Omental fat pad (tissue), 3 donors: ENCODE measurements at regions not wholly inside any gene's neighbourhood (a gene's known extent, or its start where the extent isn't known, plus 50 kb on each side); places are given as distances from the start of the nearest gene placed in this dataset.

Source experiments
- ATAC-seq: fragments of 150-250 bp; one replicate; pipeline ENCODE4 v1.9.1; 2016; ENCODE audit warnings: mild to moderate bottlenecking, moderate library complexity; ENCODE audit not compliant: low FRiP score
- DNase-seq: peaks from one replicate; pipeline ENCODE4 v3.0.0-alpha.2; 2019; ENCODE audit warnings: low spot score
- CTCF ChIP-seq, 3 donors: fragments of 450-650 bp; IDR thresholded peaks; one replicate each; pipeline ENCODE4 v1.5.1; 2016 to 2017; ENCODE audit warnings: antibody characterized with exemption in 3 of 3, mild to moderate bottlenecking in 3 of 3, moderate library complexity in 2 of 3

GRCh38 chr2:49294225-49294624, 139.9 kb upstream of the FSHR start:
- no peak for TF ChIP-seq CTCF (IDR thresholded peaks at IDR 0.05)
- DNase-seq = no peak
- ATAC-seq = no peak

GRCh38 chr2:49291619-49292018, 137.3 kb upstream of the FSHR start:
- TF ChIP-seq CTCF (IDR thresholded peaks at IDR 0.05) = no peak
- ATAC-seq = no peak

GRCh38 chr2:49289711-49290110, 135.4 kb upstream of the FSHR start:
- ATAC-seq = no peak
- no peak for DNase-seq
- TF ChIP-seq CTCF (IDR thresholded peaks at IDR 0.05) = no peak

More at GRCh38 chr2:49291619-49292018, 137.3 kb upstream of the FSHR start:
- no peak for DNase-seq

- ATAC-seq (no peak), DNase-seq (no peak)
- no peak for TF ChIP-seq CTCF (IDR thresholded peaks at IDR 0.05)
Measured at GRCh38 chr2:49288902-49289700, 134.8 kb upstream of the FSHR start.

- TF ChIP-seq CTCF (IDR thresholded peaks at IDR 0.05) = no peak
- no peak for DNase-seq
- no peak for ATAC-seq
Measured at GRCh38 chr2:49288113-49288705, 133.9 kb upstream of the FSHR start.

- no peak for DNase-seq
- ATAC-seq = no peak
- TF ChIP-seq CTCF (IDR thresholded peaks at IDR 0.05) = no peak
Measured at GRCh38 chr2:49286726-49287125, 132.4 kb upstream of the FSHR start.

GRCh38 chr2:49286045-49286444, 131.7 kb upstream of the FSHR start:
- ATAC-seq = no peak
- TF ChIP-seq CTCF (IDR thresholded peaks at IDR 0.05) = no peak
- DNase-seq = no peak
